Central memory CD8-positive, alpha-beta T cell (primary cell): ENCODE measurements at regions not wholly inside any gene's neighbourhood (a gene's known extent, or its start where the extent isn't known, plus 50 kb on each side); places are given as distances from the start of the nearest gene placed in this dataset.
"Not testable (repeated sequence)": the region's sequence is repeated elsewhere in the genome, so short reads cannot be mapped to it uniquely, and the experiment has no call there.

Experiments used
- ATAC-seq: fragments of 150-1000 bp; cut with Tn5 transposase; replicated peaks from 2 replicates; pipeline ENCODE4 v1.10.0; 2022; ENCODE audit warnings: mild to moderate bottlenecking, moderate FRiP score, moderate number of reproducible peaks; ENCODE audit not compliant: poor library complexity, severe bottlenecking; ENCODE audit errors: extremely low read depth
- DNase-seq, 2 donors: peaks; one replicate each; pipeline ENCODE4 v3.0.0; 2021; ENCODE audit warnings: low spot score in 2 of 2
- H3K27ac Mint-ChIP-seq: one replicate; pipeline ENCODE4 v1.8.0; 2022; ENCODE audit warnings: low read depth, mild to moderate bottlenecking, moderate library complexity, mixed read lengths
- H3K27me3 Mint-ChIP-seq: one replicate; pipeline ENCODE4 v1.8.0; 2022; ENCODE audit warnings: mixed read lengths
- H3K36me3 Mint-ChIP-seq: one replicate; pipeline ENCODE4 v1.8.0; 2022; ENCODE audit warnings: mild to moderate bottlenecking, moderate library complexity, mixed read lengths; ENCODE audit not compliant: insufficient read depth
- H3K4me1 Mint-ChIP-seq: one replicate; pipeline ENCODE4 v1.8.0; 2022; ENCODE audit warnings: mixed read lengths
- H3K4me3 Mint-ChIP-seq: one replicate; pipeline ENCODE4 v1.8.0; 2022; ENCODE audit warnings: mild to moderate bottlenecking, moderate library complexity, mixed read lengths
- H3K9me3 Mint-ChIP-seq: one replicate; pipeline ENCODE4 v1.8.0; 2022; ENCODE audit warnings: mixed read lengths

DNA sequence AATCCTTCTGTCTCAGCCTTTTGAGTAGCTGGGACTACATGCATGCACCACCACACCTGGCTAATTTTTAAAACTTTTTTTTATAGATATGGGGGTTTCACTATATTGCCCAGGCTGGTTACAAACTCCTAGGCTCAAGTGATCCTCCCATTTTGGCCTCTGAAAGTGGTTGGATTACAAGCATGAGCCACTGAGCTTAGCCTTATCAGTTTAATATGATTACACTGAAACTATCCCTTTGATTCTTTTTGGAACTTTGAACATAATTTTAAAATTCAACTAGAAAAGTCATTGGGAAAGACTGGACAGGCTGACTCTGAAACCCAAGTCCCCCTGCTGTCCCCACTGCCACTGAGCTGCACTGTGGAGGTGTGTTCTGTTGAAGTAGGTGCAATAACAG, 114.8 kb downstream of the ARL4C start:
- no peaks in the 10 kb centered on the region for H3K9me3 Mint-ChIP-seq
- ATAC-seq (no peak), DNase-seq (no peak)
- H3K36me3 Mint-ChIP-seq = no peaks in the 10 kb centered on the region
- H3K4me3 Mint-ChIP-seq = no peak overlapping the region
- no peaks in the 10 kb centered on the region for H3K4me1 Mint-ChIP-seq
- H3K27ac Mint-ChIP-seq = no peak overlapping the region
- H3K27me3 Mint-ChIP-seq = no peaks in the 10 kb centered on the region

DNA sequence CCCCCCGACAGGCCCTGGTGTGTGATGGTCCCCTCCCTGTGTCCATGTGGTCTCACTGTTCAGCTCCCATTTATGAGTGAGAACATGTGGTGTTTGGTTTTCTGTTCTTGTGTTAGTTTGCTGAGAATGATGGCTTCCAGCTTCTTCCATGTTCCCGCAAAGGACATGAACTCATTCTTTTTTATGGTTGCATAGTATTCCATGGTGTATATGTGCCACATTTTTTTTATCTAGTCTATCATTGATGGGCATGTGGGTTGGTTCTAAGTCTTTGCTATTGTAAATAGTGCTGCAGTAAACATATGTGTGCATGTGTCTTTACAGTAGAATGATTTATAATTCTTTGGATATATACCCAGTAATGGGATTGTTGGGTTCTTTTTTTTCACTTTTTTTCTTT, 117.9 kb downstream of the ARL4C start:
- H3K27ac Mint-ChIP-seq, H3K4me1 Mint-ChIP-seq, H3K4me3 Mint-ChIP-seq, H3K27me3 Mint-ChIP-seq, DNase-seq, ATAC-seq, H3K36me3 Mint-ChIP-seq, H3K9me3 Mint-ChIP-seq: not testable (repeated sequence)

DNA sequence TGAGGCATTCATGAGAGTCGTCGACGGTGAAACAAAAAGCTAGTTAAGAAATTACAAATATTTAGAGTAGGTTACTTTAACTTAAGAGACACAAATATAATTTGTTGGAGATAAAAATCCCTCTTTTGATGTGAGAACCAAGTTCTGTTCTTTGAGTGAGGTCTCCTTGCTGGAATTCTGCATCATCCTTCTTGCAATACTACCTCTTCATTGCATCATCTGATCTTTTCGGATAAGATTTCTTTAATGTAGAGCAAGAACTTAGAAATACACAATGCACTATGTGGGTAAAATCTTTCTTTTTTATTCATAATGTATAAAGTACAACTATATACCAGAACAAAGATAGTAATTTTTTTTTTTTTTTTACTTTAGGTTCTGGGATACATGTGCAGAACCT, 118.4 kb downstream of the ARL4C start:
- no peak overlapping the region for H3K4me3 Mint-ChIP-seq
- DNase-seq (no peak), ATAC-seq (no peak)
- no peak overlapping the region for H3K27ac Mint-ChIP-seq
- H3K4me1 Mint-ChIP-seq = peaks cover 5% of the 10 kb centered on the region
- H3K27me3 Mint-ChIP-seq = no peaks in the 10 kb centered on the region
- H3K9me3 Mint-ChIP-seq = no peaks in the 10 kb centered on the region
- H3K36me3 Mint-ChIP-seq = peaks cover 2% of the 10 kb centered on the region

DNA sequence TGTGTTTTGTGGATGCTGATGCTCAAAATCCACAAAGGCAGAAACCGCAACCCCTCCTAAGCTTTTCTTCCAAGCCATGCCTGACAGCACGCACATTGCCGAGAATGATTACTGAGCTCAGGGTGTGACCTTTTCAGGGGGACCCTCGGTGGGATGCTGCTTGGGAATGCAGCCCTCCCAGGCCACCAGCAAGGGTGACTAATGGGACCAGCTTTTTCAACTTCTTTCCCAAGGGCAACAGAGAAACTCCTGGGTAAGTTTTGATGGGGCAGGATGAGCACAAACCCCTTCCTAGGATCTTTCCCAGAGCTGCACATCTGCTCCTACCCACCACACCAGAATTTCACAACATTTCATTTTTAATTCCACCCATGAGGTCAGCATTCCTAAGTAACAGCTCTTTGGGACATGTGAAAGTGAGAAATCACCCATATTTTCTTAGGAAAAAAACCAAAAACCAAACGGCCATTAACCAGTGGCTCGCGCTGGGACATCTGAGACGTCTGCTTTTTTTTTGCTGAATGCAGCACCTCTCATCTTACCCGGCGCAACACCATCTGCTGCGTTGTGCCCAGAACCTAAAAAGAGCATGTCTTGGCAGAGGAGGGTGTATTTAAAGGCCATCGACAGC, 119.0 kb downstream of the ARL4C start:
- peaks cover 11% of the 10 kb centered on the region for H3K4me1 Mint-ChIP-seq
- H3K27me3 Mint-ChIP-seq = no peaks in the 10 kb centered on the region
- ATAC-seq (no peak), DNase-seq (no peak)
- no peak overlapping the region for H3K4me3 Mint-ChIP-seq
- peaks cover 2% of the 10 kb centered on the region for H3K36me3 Mint-ChIP-seq
- no peaks in the 10 kb centered on the region for H3K9me3 Mint-ChIP-seq
- no peak overlapping the region for H3K27ac Mint-ChIP-seq

DNA sequence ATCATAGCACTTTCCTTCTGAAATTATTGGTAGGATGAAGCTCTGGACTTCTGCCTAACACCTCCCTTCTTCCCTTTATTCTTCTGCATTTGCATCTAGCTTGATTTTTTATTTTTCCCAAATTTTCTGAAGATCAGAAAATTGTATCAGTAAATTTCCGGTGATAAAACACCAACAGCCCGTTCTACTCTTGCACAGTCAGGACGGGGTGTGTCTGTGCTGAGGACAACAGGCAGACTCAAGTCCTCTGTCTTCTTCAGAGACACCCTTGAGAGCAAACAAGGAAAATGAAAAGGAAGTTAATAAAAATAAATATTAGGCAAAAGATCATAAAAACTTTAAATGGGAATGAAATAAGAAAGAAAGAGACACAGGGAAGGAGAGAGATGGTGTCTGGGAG, 120.7 kb downstream of the ARL4C start:
- Mint-ChIP-seq H3K4me1 (peaks cover 26% of the 10 kb centered on the region), H3K27me3 (no peaks in the 10 kb centered on the region), H3K27ac (no peak overlapping the region), H3K36me3 (peaks cover 2% of the 10 kb centered on the region), H3K4me3 (no peak overlapping the region), H3K9me3 (no peaks in the 10 kb centered on the region)
- ATAC-seq (no peak), DNase-seq (no peak)

DNA sequence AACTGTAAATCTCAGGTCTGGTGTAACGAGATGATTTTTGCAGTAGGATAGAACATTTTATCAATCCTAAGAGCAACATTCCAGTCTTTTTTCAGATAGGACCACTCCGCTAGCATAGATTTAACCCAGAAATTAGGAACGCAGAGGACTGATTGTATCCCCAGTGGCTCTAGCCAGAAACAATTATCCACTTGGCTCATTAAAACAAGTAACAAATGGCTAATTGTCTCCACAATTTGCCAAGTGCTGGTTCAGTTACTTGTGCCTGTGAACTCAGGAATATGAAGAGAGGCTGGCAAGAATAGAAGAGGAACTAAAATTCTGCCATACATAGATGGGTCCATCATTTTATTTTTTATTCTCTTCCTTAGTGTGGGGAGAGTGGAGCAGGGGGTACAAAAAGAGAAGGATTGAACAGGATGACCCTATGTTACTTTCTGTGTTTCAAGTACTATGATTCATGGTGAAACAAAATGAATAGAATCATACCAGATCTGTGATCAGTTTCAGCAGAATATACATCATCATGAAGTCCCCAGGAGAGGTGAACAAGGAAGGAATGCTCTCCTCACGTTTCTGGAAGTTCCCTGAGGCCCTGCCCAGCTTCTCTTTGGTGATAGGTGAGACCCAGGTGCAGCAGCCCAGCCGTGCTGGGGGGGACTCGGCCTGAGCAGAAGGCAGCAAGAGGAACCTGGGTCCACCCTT, 121.6 kb downstream of the ARL4C start:
- no peak for ATAC-seq
- DNase-seq = no peak
- Mint-ChIP-seq H3K9me3 (no peaks in the 10 kb centered on the region), H3K4me1 (peaks cover 33% of the 10 kb centered on the region), H3K27me3 (no peaks in the 10 kb centered on the region), H3K36me3 (peaks cover 2% of the 10 kb centered on the region), H3K4me3 (no peak overlapping the region), H3K27ac (no peak overlapping the region)

DNA sequence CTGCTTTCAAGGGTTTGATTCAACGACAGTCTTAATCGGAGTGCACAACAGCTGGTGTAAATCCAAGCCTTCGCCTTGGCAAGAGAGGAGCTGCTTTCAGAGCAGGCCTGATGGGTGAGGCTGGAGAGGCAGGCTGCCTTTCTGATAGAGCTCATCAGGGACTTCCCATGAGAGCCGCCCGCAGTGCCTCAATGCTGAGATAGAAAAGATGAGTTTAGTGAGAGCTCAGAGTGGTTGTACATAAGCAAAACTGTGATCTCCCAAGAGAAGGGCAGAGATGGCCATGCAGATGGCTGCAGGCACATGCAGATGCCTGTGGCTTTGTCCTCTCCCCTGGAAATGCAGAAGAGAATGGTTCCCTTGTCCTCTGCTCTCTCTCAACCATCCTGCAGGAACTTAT, 122.1 kb downstream of the ARL4C start:
- ATAC-seq (no peak), DNase-seq (no peak)
- peaks cover 2% of the 10 kb centered on the region for H3K36me3 Mint-ChIP-seq
- no peak overlapping the region for H3K4me3 Mint-ChIP-seq
- no peaks in the 10 kb centered on the region for H3K27me3 Mint-ChIP-seq
- no peak overlapping the region for H3K27ac Mint-ChIP-seq
- H3K4me1 Mint-ChIP-seq = peaks cover 39% of the 10 kb centered on the region
- H3K9me3 Mint-ChIP-seq = no peaks in the 10 kb centered on the region

DNA sequence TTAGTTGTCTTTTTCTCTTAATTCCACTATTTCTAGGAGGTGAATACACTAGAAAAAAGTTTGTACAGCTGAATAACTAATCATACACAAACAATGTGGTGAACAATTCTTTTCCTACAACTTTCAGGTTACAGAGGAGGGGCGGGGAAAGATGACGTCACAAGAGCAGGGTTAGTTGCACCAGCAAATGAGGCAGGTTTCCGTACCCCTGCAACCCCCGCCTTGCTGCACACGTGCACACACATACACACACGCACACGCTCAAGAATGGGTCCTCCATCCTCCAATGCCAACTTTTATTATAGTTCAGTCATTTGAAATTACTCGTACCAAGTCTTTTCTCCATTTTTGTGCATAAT, 122.8 kb downstream of the ARL4C start:
- Mint-ChIP-seq H3K9me3 (no peaks in the 10 kb centered on the region), H3K27ac (no peak overlapping the region), H3K4me3 (no peak overlapping the region), H3K36me3 (peaks cover 2% of the 10 kb centered on the region), H3K27me3 (no peaks in the 10 kb centered on the region), H3K4me1 (peaks cover 43% of the 10 kb centered on the region)
- ATAC-seq (no peak), DNase-seq (no peak)

DNA sequence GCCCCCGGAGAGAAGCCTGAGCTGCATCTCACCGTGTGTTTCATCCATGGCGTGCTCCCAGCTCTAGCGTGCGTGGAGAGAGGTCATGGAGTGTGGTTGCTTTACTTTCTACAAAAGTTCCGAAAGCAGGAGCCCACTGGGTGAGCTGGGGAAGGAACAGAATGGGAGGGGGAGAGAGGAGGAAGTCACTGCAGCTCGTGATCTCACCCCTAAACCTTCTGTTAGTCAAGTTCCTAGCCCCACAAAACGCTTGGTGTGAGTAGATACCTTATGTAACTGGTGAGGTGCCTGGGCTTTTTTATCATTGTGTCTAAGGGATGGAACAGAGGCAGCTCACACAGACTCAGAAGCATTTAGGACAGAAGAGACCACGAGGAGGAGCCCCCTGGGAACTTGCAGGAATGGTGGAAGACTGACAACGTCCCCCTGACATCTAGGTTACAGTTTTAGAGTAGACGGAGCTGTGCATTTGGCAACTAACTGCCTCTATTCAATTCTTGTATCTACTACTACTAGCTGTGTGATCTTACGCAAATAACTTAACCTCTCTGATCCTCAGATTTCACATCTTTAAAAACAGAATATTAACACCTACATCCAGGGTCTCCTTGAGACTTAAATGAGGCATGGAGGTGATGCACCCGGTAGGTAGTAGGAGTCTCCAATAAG, 123.3 kb downstream of the ARL4C start:
- peak overlapping the region; percentile 35 for H3K27ac Mint-ChIP-seq
- H3K4me1 Mint-ChIP-seq = peaks cover 48% of the 10 kb centered on the region
- no peaks in the 10 kb centered on the region for H3K27me3 Mint-ChIP-seq
- H3K9me3 Mint-ChIP-seq = no peaks in the 10 kb centered on the region
- ATAC-seq = no peak
- H3K4me3 Mint-ChIP-seq = peak overlapping the region; percentile 20
- H3K36me3 Mint-ChIP-seq = peaks cover 2% of the 10 kb centered on the region
- DNase-seq = no peak

DNA sequence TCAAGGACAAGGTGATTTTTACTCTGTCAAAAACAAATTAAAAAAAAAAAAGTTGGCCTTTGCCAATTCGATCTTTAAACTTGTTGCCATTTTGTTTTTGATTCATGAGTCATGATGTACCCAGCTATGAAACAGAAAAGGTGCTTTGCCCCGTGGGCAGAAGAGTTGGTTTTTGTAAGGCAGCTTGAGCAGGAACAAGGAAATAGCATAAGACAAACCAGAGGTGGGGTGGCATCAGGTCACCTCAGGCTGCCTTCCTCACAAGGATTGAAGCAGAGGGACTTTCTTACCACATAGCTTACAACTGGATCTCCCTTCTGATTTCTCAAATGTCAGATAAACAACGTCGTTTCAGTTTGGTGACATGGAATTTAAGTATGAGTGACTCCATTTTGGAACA, 123.8 kb downstream of the ARL4C start:
- peak overlapping the region; percentile 20 for H3K4me3 Mint-ChIP-seq
- H3K9me3 Mint-ChIP-seq = no peaks in the 10 kb centered on the region
- no peak for DNase-seq
- no peaks in the 10 kb centered on the region for H3K27me3 Mint-ChIP-seq
- peaks cover 54% of the 10 kb centered on the region for H3K4me1 Mint-ChIP-seq
- ATAC-seq = no peak
- H3K36me3 Mint-ChIP-seq = peaks cover 2% of the 10 kb centered on the region
- peak overlapping the region; percentile 35 for H3K27ac Mint-ChIP-seq

DNA sequence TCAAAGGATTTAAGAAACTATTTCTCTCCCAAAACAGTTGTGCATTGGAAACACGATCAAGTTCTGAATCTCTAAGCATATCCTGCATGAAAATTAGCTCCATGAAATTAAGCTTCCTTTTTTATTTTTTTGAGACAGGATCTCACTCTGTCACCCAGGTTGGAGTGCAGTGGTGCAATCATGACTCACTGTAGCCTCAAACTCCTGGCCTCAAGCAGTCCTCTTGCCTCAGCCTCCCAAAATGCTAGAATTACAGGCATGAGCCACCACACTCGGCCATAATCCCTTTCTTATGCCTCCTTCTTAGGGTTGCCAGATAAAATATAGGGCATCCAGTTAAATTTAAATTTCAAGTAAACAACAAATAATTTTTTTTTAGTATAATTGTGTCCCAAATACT, 124.4 kb downstream of the ARL4C start:
- H3K27me3 Mint-ChIP-seq = no peaks in the 10 kb centered on the region
- peaks cover 57% of the 10 kb centered on the region for H3K4me1 Mint-ChIP-seq
- H3K36me3 Mint-ChIP-seq = peaks cover 2% of the 10 kb centered on the region
- peak overlapping the region; percentile 48 for H3K4me3 Mint-ChIP-seq
- ATAC-seq = no peak
- no peak for DNase-seq
- peak overlapping the region; percentile 61 for H3K27ac Mint-ChIP-seq
- H3K9me3 Mint-ChIP-seq = no peaks in the 10 kb centered on the region

DNA sequence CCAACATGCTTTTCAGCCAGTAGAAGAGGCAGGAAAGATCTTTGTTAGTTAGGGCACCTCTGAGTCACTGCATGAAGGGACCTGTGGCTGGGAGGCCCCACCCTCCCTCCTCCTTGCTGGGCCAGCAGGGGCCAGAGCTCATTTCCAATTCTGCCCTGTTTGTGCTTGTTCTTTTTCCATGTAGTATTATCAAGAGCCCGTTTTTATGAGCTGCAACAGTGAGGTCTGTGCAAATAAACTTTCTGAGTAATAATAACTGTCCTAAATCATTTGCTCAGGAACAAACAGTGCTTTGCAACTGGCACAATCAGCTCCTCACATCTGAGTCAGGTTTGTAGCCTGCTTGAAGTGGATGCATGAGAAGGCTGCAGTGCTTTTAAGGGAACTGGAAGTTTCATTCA, 128.0 kb downstream of the ARL4C start:
- no peaks in the 10 kb centered on the region for H3K27me3 Mint-ChIP-seq
- DNase-seq = no peak
- peak overlapping the region; percentile 91 for H3K27ac Mint-ChIP-seq
- ATAC-seq = peak; percentile 82
- H3K4me1 Mint-ChIP-seq = peaks cover 66% of the 10 kb centered on the region
- H3K9me3 Mint-ChIP-seq = no peaks in the 10 kb centered on the region
- peak overlapping the region; percentile 7 for H3K4me3 Mint-ChIP-seq
- H3K36me3 Mint-ChIP-seq = peaks cover 2% of the 10 kb centered on the region

DNA sequence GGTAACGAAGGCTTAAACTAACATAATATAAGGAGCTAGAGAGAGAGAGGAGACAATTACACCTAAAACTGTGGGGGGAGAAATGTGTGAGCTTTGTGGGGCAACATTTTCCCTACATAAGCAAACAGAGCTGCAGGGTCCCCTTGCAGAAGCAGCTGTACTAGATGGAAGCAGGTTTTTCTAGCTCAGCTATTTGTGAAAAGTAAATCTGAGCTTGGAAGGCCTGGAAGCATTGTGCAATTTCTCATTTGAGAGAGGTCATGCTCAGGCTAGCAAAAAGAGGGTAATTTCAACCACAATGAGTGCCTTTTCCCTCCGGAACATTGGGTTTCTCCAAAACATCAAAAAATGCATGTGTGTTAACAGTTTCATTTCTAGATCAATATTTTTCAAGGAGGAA, 130.0 kb downstream of the ARL4C start:
- peaks cover 47% of the 10 kb centered on the region for H3K4me1 Mint-ChIP-seq
- H3K4me3 Mint-ChIP-seq = no peak overlapping the region
- H3K36me3 Mint-ChIP-seq = no peaks in the 10 kb centered on the region
- H3K27ac Mint-ChIP-seq = no peak overlapping the region
- H3K9me3 Mint-ChIP-seq = no peaks in the 10 kb centered on the region
- DNase-seq (no peak), ATAC-seq (no peak)
- H3K27me3 Mint-ChIP-seq = no peaks in the 10 kb centered on the region
